ENCODE measurements at regions not wholly inside any gene's neighbourhood (a gene's known extent, or its start where the extent isn't known, plus 50 kb on each side); places are given as distances from the start of the nearest gene placed in this dataset.

- no peak for DNase-seq (ENCODE audit: low read depth in 1 of 2, low spot score in 1 of 2)
- Histone ChIP-seq H3K36me3 (no peaks in the 10 kb centered on the region), H3K27me3 (no peaks in the 10 kb centered on the region), H3K9me3 (ENCODE audit: low read depth) (no peaks in the 10 kb centered on the region), H3K4me1 (ENCODE audit: low read depth) (no peaks in the 10 kb centered on the region), H3K27ac (no peak overlapping the region), H3K4me3 (no peak overlapping the region)
- no peak for TF ChIP-seq CTCF (IDR thresholded peaks at IDR 0.05; ENCODE audit: low read depth, low read length)
Observed at GRCh38 chr7:55305135-55305534, 60.0 kb upstream of the LANCL2 start.

GRCh38 chr7:55306331-55306730 is 58.8 kb upstream of the LANCL2 start:
- Histone ChIP-seq H3K4me3 (no peak overlapping the region), H3K4me1 (ENCODE audit: low read depth) (no peaks in the 10 kb centered on the region), H3K27ac (no peak overlapping the region), H3K27me3 (no peaks in the 10 kb centered on the region), H3K36me3 (no peaks in the 10 kb centered on the region), H3K9me3 (ENCODE audit: low read depth) (no peaks in the 10 kb centered on the region)
- no peak for TF ChIP-seq CTCF (IDR thresholded peaks at IDR 0.05; ENCODE audit: low read depth, low read length)
- no peak for DNase-seq (ENCODE audit: low read depth in 1 of 2, low spot score in 1 of 2)

- Histone ChIP-seq H3K36me3 (no peaks in the 10 kb centered on the region), H3K4me1 (ENCODE audit: low read depth) (no peaks in the 10 kb centered on the region), H3K4me3 (no peak overlapping the region), H3K9me3 (ENCODE audit: low read depth) (no peaks in the 10 kb centered on the region), H3K27me3 (no peaks in the 10 kb centered on the region), H3K27ac (no peak overlapping the region)
- peak; percentile 30 for TF ChIP-seq CTCF (IDR thresholded peaks at IDR 0.05; ENCODE audit: low read depth, low read length)
- DNase-seq (ENCODE audit: low read depth in 1 of 2, low spot score in 1 of 2), result peak; percentile 13 to 28
Observed at GRCh38 chr7:55307123-55307916, 57.8 kb upstream of the LANCL2 start.

GRCh38 chr7:55308186-55308929 is 56.8 kb upstream of the LANCL2 start:
- Histone ChIP-seq H3K9me3 (ENCODE audit: low read depth) (no peaks in the 10 kb centered on the region), H3K4me3 (no peak overlapping the region), H3K27me3 (no peaks in the 10 kb centered on the region), H3K4me1 (ENCODE audit: low read depth) (no peaks in the 10 kb centered on the region), H3K27ac (no peak overlapping the region), H3K36me3 (no peaks in the 10 kb centered on the region)
- no peak for TF ChIP-seq CTCF (IDR thresholded peaks at IDR 0.05; ENCODE audit: low read depth, low read length)
- DNase-seq (ENCODE audit: low read depth in 1 of 2, low spot score in 1 of 2), result peak; percentile 17 to 92

- Histone ChIP-seq H3K36me3 (no peaks in the 10 kb centered on the region), H3K27ac (no peak overlapping the region), H3K4me3 (no peak overlapping the region), H3K9me3 (ENCODE audit: low read depth) (no peaks in the 10 kb centered on the region), H3K27me3 (no peaks in the 10 kb centered on the region), H3K4me1 (ENCODE audit: low read depth) (no peaks in the 10 kb centered on the region)
- no peak for TF ChIP-seq CTCF (IDR thresholded peaks at IDR 0.05; ENCODE audit: low read depth, low read length)
- no peak for DNase-seq (ENCODE audit: low read depth in 1 of 2, low spot score in 1 of 2)
Observed at GRCh38 chr7:55309040-55309991, 55.8 kb upstream of the LANCL2 start.

Data from cardiac muscle cell (in vitro differentiated cells and primary cell).